Colonic mucosa (tissue), 4 donors: ENCODE measurements at regions not wholly inside any gene's neighbourhood (a gene's known extent, or its start where the extent isn't known, plus 50 kb on each side); places are given as distances from the start of the nearest gene placed in this dataset.

Experiments
- DNase-seq: peaks from one replicate; pipeline ENCODE4 v3.0.0-alpha.2; 2020
- H3K27ac ChIP-seq: fragments of 200-600 bp; one replicate; pipeline ENCODE4 v1.8.0; 2021
- H3K27me3 ChIP-seq: fragments of 200-600 bp; one replicate; pipeline ENCODE4 v1.8.0; 2021
- H3K36me3 ChIP-seq: fragments of 200-600 bp; one replicate; pipeline ENCODE4 v1.8.0; 2021
- H3K4me1 ChIP-seq: fragments of 200-600 bp; one replicate; pipeline ENCODE4 v1.8.0; 2021; ENCODE audit warnings: mild to moderate bottlenecking
- H3K4me3 ChIP-seq: fragments of 200-600 bp; one replicate; pipeline ENCODE4 v1.8.0; 2021
- H3K9ac ChIP-seq, 2 donors: one replicate each; pipeline ENCODE4 v1.7.0; 2013; ENCODE audit warnings: control low read depth in 2 of 2, low read depth in 2 of 2, low read length in 2 of 2
- H3K9me3 ChIP-seq: fragments of 200-600 bp; one replicate; pipeline ENCODE4 v1.8.0; 2021
- CTCF ChIP-seq: fragments of 200-600 bp; IDR thresholded peaks from one replicate; pipeline ENCODE4 v1.8.0; 2022; ENCODE audit warnings: antibody characterized with exemption, mild to moderate bottlenecking
- intact Hi-C: fragments of 100-400 bp; cut with DNase I; formaldehyde crosslinking; loops from one replicate; pipeline ENCODE4 v1.14.1; 2022
- donor health status: healthy.
- donor health status: DM: no; HTN: no; CAD: no.
- donor health status: DM: no; HTN: no; CAD: no.

GRCh38 chr5:54746777-54747398 is 229.3 kb downstream of the SNX18 start:
- no peaks in the 10 kb centered on the region for H3K27me3 ChIP-seq
- no peak overlapping the region for H3K9ac ChIP-seq
- no peak overlapping the region for H3K27ac ChIP-seq
- TF ChIP-seq CTCF: no peak
- H3K4me1 ChIP-seq: peaks cover 4% of the 10 kb centered on the region
- no peak overlapping the region for H3K4me3 ChIP-seq
- intact Hi-C loops: no loop called here
- H3K9me3 ChIP-seq: no peaks in the 10 kb centered on the region
- H3K36me3 ChIP-seq: no peaks in the 10 kb centered on the region
- no peak for DNase-seq

GRCh38 chr5:54746346-54746745 is 228.8 kb downstream of the SNX18 start:
- H3K27ac ChIP-seq: no peak overlapping the region
- H3K4me3 ChIP-seq: no peak overlapping the region
- H3K4me1 ChIP-seq: peaks cover 4% of the 10 kb centered on the region
- intact Hi-C loops: no loop called here
- no peak for DNase-seq
- H3K27me3 ChIP-seq: no peaks in the 10 kb centered on the region
- no peak for TF ChIP-seq CTCF
- H3K9me3 ChIP-seq: no peaks in the 10 kb centered on the region
- H3K36me3 ChIP-seq: no peaks in the 10 kb centered on the region
- no peak overlapping the region for H3K9ac ChIP-seq

GRCh38 chr5:54745599-54745998 is 228.0 kb downstream of the SNX18 start:
- H3K36me3 ChIP-seq: no peaks in the 10 kb centered on the region
- H3K4me3 ChIP-seq: no peak overlapping the region
- H3K27ac ChIP-seq: peak overlapping the region; percentile 67
- H3K27me3 ChIP-seq: no peaks in the 10 kb centered on the region
- H3K9me3 ChIP-seq: no peaks in the 10 kb centered on the region
- intact Hi-C loops: no loop called here
- DNase-seq: no peak
- H3K9ac ChIP-seq: no peak overlapping the region
- H3K4me1 ChIP-seq: peaks cover 4% of the 10 kb centered on the region
- TF ChIP-seq CTCF: no peak

- Histone ChIP-seq H3K4me1 (peaks cover 4% of the 10 kb centered on the region), H3K36me3 (no peaks in the 10 kb centered on the region), H3K9ac (no peak overlapping the region), H3K27me3 (no peaks in the 10 kb centered on the region), H3K27ac (peak overlapping the region; percentile 67), H3K9me3 (no peaks in the 10 kb centered on the region), H3K4me3 (no peak overlapping the region)
- peak; percentile 30 for DNase-seq
- no peak for TF ChIP-seq CTCF
- intact Hi-C loops: no loop called here
Measured at GRCh38 chr5:54743997-54744788, 226.6 kb downstream of the SNX18 start.

- peak overlapping the region; percentile 67 for H3K27ac ChIP-seq
- intact Hi-C loops: no loop called here
- no peak overlapping the region for H3K4me3 ChIP-seq
- peaks cover 4% of the 10 kb centered on the region for H3K4me1 ChIP-seq
- DNase-seq: no peak
- no peak overlapping the region for H3K9ac ChIP-seq
- TF ChIP-seq CTCF: no peak
- no peaks in the 10 kb centered on the region for H3K9me3 ChIP-seq
- no peaks in the 10 kb centered on the region for H3K27me3 ChIP-seq
- H3K36me3 ChIP-seq: no peaks in the 10 kb centered on the region
Measured at GRCh38 chr5:54743581-54743980, 226.0 kb downstream of the SNX18 start.
